OCI-LY7 (cell line): ENCODE measurements at regions not wholly inside any gene's neighbourhood (a gene's known extent, or its start where the extent isn't known, plus 50 kb on each side); places are given as distances from the start of the nearest gene placed in this dataset.

Experiments used
- CTCF ChIP-seq: fragments of 200-600 bp; sonication (generic); conservative IDR thresholded peaks from 2 replicates; pipeline ENCODE4 v1.5.1; 2014; ENCODE audit warnings: mild to moderate bottlenecking, antibody characterized with exemption, low read length, moderate library complexity, mixed read lengths
- EZH2phosphoT487 ChIP-seq: fragments of 200-600 bp; sonication (generic); IDR thresholded peaks from 2 replicates; pipeline ENCODE4 v1.6.1; 2018; ENCODE audit warnings: low read depth, borderline replicate concordance, mild to moderate bottlenecking, mixed run types, antibody characterized with exemption, low read length, moderate library complexity, mixed read lengths

DNA sequence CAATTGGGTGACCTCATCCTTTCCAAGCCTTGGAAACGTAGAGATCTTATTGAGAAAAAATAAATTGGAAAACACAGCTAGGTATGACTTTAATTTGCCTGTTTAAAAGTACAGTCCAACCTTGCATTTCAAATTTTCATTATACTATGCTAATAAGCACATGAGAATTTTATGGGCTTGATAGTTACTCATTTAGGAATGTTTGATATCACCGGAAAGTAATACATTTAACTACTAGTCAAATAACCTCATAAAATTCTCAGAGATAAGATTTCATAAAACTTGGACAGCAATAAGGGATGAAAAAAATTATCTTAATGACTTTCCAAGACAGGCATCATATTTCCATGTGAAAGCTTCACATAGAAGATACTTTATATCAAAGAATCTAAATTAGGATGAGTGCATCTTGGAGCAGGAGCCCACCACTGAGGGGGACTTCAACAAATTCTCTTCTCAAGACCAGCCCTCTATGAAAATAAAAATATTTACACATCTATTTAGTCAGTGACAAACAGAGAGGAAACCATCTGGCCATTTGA lies 236.3 kb downstream of the EPHA7 start:
- TF ChIP-seq CTCF (no peak), EZH2phosphoT487 (no peak)
